ENCODE measurements at regions not wholly inside any gene's neighbourhood (a gene's known extent, or its start where the extent isn't known, plus 50 kb on each side); places are given as distances from the start of the nearest gene placed in this dataset.

GRCh38 chr14:45793081-45793480 is 540.1 kb upstream of the MIS18BP1 start:
- TF ChIP-seq, protein P1, sequence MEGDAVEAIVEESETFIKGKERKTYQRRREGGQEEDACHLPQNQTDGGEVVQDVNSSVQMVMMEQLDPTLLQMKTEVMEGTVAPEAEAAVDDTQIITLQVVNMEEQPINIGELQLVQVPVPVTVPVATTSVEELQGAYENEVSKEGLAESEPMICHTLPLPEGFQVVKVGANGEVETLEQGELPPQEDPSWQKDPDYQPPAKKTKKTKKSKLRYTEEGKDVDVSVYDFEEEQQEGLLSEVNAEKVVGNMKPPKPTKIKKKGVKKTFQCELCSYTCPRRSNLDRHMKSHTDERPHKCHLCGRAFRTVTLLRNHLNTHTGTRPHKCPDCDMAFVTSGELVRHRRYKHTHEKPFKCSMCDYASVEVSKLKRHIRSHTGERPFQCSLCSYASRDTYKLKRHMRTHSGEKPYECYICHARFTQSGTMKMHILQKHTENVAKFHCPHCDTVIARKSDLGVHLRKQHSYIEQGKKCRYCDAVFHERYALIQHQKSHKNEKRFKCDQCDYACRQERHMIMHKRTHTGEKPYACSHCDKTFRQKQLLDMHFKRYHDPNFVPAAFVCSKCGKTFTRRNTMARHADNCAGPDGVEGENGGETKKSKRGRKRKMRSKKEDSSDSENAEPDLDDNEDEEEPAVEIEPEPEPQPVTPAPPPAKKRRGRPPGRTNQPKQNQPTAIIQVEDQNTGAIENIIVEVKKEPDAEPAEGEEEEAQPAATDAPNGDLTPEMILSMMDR (IDR thresholded peaks at IDR 0.05), result no peak
- no peak for TF ChIP-seq POLR2A (IDR thresholded peaks at IDR 0.05)
